Stimulated activated CD4-positive, alpha-beta T cell treated with anti-CD3 and anti-CD28 coated beads, Interleukin-4, amount 100 ng/mL, for 4 hours (primary cell): ENCODE measurements at regions not wholly inside any gene's neighbourhood (a gene's known extent, or its start where the extent isn't known, plus 50 kb on each side); places are given as distances from the start of the nearest gene placed in this dataset.
"Not testable (repeated sequence)": the region's sequence is repeated elsewhere in the genome, so short reads cannot be mapped to it uniquely, and the experiment has no call there.

Source experiments
- DNase-seq, 2 experiments: peaks; one replicate each; pipeline ENCODE4 v3.0.0-alpha.2; 2020

GRCh38 chr12:14215949-14216348 lies 149.5 kb upstream of the ATF7IP start:
- not testable (repeated sequence) for DNase-seq

DNA sequence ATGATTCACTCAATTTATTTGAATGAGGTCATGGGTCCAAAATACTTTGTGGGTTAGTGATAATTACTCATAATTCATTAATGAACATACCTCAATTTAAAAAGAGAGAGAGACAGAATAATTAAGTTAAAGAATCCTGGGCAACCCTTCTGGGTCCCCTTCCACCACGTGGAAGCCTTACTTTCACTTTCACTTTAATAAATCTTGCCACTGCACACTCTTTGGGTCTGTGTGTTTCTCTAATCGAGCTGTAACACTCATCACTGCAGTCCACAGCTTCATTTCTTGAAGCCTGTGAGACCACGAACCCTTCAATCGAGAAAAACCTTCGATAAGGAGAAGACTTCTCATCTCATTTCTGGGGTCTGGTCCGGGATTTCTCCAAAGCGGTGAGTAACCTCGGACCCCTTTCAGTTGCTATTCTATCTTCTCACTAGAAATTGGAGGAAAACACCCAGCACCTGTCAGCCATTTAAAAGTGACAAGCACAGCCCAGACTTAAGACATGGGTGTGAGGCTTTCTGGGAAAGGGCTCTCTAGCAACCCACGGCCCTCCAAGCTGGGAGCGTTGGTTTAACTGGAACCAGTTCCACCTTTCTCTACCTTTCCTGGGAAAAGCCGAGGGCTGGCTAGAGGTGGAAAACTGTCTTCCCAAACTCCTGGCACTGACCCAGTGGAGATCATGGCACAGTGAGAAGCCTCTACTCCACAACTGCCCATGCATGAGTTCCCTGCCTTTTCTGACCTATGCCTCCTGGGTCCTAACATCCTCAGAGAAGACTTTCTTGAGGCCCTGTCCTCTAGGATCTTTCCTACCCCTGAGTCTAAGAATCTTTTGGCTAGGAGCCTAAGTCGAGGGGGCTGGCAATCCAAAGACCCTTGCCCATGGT lies 148.8 kb upstream of the ATF7IP start:
- peak in 1 of 2 experiments; percentile 16 for DNase-seq

DNA sequence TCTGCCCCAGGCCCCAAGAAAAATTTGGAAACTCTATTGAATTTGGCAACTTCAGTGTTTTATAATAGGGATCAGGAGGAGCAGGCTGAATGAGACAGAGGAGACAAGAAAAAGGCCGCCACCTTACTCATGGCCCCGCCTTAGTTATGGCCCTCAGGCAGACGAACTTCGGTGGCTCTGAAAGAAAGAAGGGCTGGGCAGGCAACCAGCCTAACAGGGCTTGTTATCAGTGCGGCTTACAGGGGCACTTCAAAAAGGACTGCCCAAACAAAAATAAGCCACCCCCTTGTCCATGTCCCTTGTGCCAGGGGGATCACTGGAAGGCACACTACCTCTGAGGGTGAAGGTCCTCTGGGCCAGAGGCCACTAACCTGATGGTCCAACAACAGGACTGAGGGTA lies 146.3 kb upstream of the ATF7IP start:
- DNase-seq, result no peak

DNA sequence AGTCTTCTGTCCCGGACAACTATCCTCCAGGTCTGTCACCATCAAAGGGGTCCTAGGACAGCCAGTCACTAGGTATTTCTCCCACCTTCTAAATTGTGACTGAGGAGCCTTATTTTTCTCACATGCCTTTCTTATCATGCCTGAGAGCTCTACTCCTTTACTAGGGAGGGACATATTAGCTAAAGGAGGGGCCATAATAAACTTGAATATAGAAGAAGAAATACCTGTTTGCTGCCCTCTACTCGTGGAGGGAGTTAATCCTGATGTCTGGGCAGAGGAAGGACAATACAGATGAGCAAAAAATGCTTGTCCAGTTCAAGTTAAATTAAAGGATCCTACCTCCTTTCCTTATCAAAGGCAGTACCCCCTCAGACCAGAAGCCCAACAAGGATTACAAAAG lies 145.8 kb upstream of the ATF7IP start:
- not testable (repeated sequence) for DNase-seq

DNA sequence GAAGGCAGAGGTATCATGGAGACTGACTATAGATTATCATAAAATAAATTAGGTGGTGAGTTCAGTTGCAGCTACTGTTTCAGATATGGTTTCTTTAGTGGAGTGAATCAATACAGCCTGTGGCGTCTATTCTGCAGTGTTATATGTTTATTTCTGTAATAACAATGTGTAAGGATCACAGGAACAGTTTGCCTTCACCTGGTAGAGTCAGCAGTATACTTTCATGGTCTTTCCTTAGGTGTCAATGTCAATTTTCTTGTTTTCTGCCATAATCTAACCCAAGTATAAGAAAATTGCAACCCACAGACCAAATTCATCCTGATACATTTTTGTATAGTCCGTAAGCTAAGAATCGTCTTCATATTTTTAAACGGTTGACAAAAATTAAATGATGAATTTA lies 140.4 kb upstream of the ATF7IP start:
- no peak for DNase-seq

GRCh38 chr12:14235176-14235575 lies 130.3 kb upstream of the ATF7IP start:
- DNase-seq, result not testable (repeated sequence)

- DNase-seq, result not testable (repeated sequence)
These were observed 128.8 kb upstream of the ATF7IP start for GRCh38 chr12:14236641-14237040.

- DNase-seq, result no peak
These were observed 127.2 kb upstream of the ATF7IP start for GRCh38 chr12:14238221-14238792.

GRCh38 chr12:14239350-14239934 lies 126.0 kb upstream of the ATF7IP start:
- DNase-seq, result no peak

GRCh38 chr12:14239935-14240872 lies 125.3 kb upstream of the ATF7IP start:
- no peak for DNase-seq

DNA sequence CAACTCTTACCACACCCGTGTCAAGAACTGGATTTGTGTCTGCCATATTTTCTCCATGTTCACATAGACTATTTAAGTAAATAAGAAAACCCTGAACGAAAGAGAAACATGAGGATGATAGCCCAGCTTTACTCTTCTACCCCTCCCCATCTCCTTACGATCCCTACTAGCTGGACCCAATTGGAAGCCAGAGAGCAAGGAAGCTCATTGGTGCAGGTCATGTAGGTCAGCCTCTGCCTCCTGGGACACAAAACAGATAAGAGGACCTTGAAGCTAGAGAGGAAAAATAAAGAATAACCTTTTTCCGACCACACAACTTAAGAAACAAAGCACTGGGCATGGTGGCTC lies 124.6 kb upstream of the ATF7IP start:
- no peak for DNase-seq

- DNase-seq, result not testable (repeated sequence)
These were observed 122.7 kb upstream of the ATF7IP start for GRCh38 chr12:14242825-14243224.

DNA sequence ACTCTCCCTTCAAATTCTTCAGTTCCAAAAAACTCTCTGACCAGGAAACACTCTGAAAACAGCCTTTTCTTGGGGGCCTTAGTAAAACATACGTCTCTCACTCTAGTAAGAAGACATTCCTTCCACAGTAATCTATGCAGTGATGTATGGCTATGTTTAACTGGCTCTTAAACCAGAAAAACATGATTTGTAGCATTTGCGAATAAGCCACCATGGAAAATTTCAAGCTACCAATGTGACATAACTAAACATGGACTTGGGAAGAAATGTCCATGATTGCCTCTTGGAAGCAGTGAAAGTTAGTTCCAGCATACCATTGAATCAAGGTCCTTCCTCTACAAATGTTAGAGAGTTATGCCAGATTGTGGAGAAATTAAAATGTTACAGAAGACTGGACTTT lies 121.5 kb upstream of the ATF7IP start:
- DNase-seq, result no peak

GRCh38 chr12:14244876-14245669 lies 120.4 kb upstream of the ATF7IP start:
- DNase-seq, result no peak

DNA sequence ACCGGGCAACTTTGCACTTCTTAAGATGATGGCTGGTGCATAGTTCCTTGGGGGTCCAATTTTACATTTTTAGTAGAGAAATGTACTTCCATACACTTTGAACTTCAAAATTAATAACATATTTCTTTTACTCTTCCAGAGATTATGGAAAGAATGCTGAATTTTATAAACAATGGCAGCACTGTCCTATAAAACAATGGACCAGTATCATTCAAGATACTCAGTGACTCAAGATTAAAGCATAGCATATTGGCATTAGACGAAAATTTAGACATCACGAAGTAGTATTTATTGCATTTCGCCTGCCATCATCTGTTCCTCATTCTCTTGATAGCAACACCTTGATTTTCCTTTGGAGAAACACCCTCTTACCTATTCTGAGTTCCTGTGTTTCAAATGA lies 118.3 kb upstream of the ATF7IP start:
- no peak for DNase-seq

DNA sequence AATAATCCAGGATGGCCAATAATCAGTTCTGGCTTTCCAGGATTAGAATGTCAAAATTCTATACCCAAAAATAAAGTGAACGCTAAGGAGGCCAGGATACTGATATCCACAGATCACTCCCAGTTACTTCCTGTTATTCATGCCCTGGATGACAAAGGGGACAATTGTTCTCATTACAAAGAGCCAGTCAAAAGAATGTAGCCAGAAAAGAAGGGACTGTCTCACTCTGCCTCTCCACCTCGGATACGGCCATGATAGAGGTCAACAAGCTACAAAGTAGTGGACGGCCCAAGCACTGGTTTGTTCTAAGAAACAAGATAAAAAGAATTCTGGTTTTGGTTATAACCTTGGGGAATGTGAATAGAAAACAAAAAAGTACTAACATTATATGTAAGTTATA lies 116.1 kb upstream of the ATF7IP start:
- no peak for DNase-seq

DNA sequence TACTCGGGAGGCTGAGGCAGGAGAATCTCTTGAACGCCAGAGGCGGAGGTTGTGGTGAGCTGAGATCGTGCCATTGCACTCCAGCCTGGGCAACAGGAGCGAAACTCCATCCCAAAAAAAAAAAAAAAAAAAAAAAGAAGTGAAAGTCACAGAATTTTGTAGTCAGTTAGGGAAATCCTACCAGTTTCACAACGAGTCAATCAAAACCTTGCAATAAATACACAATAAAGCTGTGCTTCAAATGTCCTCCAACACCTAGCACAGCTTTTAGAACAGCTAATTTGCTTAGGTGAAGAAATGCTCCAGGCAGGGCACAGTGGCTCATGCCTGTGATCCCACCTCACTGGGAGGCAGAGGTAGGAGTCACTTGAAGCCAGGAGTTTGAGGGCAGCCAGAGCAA lies 112.8 kb upstream of the ATF7IP start:
- DNase-seq, result no peak

DNA sequence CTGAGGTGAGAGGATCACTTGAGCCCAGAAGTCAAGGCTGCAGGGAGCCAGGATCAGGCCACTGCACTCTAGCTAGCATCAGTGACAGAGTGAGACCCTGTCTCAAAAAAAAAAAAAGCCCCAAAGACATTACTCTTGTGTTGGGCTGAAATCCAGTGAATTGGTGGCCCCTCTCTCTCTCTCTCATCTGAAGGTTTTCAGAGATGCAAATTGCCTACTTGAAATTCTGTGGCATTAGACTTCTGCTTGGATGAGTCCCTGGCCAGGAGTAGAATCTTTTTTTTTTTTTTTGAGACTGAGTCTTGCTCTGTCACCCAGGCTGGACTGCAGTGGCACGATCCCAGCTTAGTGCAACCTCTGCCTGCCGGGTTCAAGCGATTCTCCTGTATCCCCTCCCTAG lies 112.0 kb upstream of the ATF7IP start:
- DNase-seq, result no peak

DNA sequence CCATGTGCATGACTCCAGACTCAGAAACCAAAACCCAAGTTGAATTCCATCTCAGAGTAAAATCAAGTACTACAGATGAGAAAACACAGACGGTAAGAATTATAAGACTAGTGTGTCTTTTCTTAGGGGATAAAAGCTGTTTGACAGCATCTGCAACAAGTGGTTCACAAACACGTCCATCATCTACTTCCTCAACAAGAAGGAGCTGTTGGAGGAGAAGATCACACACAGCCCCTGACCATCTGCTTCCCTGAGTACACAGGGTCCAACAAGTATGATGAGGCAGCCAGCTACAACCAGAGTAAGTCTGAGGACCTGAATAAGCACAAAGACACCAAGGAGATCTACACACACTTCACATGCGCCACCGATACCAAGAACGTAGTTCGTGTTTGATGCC lies 110.7 kb upstream of the ATF7IP start:
- no peak for DNase-seq

DNA sequence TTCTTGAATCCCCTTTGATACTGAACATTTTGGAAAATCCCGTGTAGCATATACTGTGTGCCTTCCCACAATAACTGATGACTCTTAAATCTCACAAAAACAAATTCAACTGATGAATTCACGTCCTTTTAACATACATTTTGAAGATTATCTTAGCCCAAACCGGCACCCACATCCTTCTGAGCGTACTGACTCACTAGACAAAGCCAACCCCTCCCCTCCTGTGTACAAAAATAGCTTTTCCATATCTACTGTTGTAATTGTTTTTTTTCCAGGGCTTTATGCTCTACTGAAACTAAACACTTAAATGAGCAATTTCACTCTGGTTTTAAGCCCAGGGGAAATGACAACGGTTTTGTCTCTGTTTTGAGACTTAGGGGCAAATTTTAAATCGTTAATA lies 109.4 kb upstream of the ATF7IP start:
- DNase-seq, result peak in 1 of 2 experiments; percentile 32

GRCh38 chr12:14256555-14257169 lies 108.8 kb upstream of the ATF7IP start:
- peak; percentile 59 to 70 for DNase-seq

DNA sequence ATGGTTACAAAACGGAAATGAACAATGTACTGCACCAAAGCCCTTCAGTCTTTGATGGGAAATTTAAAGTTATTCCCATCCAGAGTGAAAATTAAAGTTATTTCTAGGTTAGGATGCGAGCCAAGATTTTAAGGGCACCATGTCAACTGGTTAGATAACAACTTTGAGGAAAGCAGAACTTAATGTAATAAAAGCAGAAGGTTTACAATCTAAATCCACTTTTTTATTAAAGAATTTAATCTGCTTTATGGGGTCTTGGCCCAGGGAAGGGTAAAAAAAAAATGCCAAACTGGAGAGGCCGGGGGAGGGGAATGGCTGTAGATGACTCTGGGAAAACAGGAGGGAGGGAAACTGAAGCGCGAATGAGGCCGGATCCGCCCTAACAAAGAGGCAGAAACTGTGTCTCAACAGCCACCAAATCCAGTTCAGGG lies 108.2 kb upstream of the ATF7IP start:
- DNase-seq, result no peak
